ENCODE measurements at regions not wholly inside any gene's neighbourhood (a gene's known extent, or its start where the extent isn't known, plus 50 kb on each side); places are given as distances from the start of the nearest gene placed in this dataset.

DNA sequence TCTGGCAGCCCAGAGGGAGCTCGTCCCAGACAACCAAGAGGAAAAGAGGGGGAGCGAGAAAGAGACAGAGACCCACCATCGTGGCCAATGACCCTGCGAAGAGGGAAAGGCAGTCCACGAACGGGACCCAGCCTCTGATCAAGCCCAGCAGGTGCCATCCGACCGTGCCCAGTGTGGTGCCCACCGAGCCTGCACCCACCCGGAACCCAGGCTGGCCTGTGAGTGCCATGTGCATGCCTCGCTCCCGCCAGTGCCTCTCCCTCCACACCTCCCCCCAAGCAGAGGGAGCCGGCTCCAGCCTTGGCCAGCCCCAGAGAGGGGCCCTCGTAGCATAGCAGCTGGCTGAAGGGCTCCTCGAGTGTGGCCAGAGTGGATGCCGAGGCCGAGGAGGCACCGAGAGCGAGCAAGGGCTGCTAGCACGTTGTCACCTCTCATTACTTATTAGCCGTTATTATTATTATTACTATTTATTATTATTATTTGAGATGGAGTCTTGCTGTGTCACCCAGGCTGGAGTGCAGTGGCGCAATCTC is 130.7 kb upstream of the CHRM3 start:
- H3K9me3 Mint-ChIP-seq: peaks cover 4% of the 10 kb centered on the region
- no peak for DNase-seq (ENCODE audit: low spot score)
- H3K4me1 Mint-ChIP-seq (ENCODE audit: low read depth): no peaks in the 10 kb centered on the region

GRCh38 chr1:239254999-239255398 is 131.4 kb upstream of the CHRM3 start:
- intact Hi-C loops (cut with micrococcal nuclease): no loop called here
- Mint-ChIP-seq H3K4me3 (no peak overlapping the region), H3K9me3 (peaks cover 4% of the 10 kb centered on the region), H3K36me3 (ENCODE audit: low read depth) (no peaks in the 10 kb centered on the region), H3K27ac (no peak overlapping the region), H3K4me1 (ENCODE audit: low read depth) (no peaks in the 10 kb centered on the region), H3K27me3 (ENCODE audit: insufficient read depth) (no peaks in the 10 kb centered on the region)
- DNase-seq (ENCODE audit: low spot score): no peak

More for the DNA sequence above, 130.7 kb upstream of the CHRM3 start:
- Mint-ChIP-seq H3K36me3 (ENCODE audit: low read depth) (no peaks in the 10 kb centered on the region), H3K27ac (no peak overlapping the region), H3K4me3 (no peak overlapping the region), H3K27me3 (ENCODE audit: insufficient read depth) (no peaks in the 10 kb centered on the region)
- intact Hi-C loops (cut with micrococcal nuclease): no loop called here

DNA sequence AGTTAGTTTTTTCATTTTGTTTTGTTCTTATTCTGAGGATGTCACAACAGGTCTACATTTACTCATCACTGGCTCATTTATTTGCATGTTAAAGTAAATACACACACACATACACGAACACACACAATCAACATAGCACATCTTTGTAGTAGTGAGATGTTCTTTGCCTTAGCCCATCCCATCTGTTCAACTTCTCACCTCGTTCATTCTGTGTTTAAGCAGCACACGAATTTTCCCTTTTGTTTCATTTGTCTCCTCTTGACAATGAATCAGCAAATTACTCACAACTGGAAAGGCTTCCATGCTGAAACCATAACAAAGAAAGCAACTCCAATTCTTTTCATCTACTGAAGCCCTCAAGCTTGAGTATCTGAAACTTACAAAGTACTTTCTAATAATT is 133.3 kb upstream of the CHRM3 start:
- Mint-ChIP-seq H3K36me3 (ENCODE audit: low read depth) (no peaks in the 10 kb centered on the region), H3K9me3 (peaks cover 4% of the 10 kb centered on the region), H3K27ac (no peak overlapping the region), H3K4me1 (ENCODE audit: low read depth) (no peaks in the 10 kb centered on the region), H3K4me3 (no peak overlapping the region), H3K27me3 (ENCODE audit: insufficient read depth) (no peaks in the 10 kb centered on the region)
- intact Hi-C loops (cut with micrococcal nuclease): no loop called here
- no peak for DNase-seq (ENCODE audit: low spot score)

- Mint-ChIP-seq H3K27me3 (ENCODE audit: insufficient read depth) (no peaks in the 10 kb centered on the region), H3K9me3 (no peaks in the 10 kb centered on the region)
- DNase-seq (ENCODE audit: low spot score): no peak
Measured at GRCh38 chr1:239250353-239251035, 135.9 kb upstream of the CHRM3 start.

GRCh38 chr1:239247285-239247684 is 139.1 kb upstream of the CHRM3 start:
- no peaks in the 10 kb centered on the region for H3K4me1 Mint-ChIP-seq (ENCODE audit: low read depth)
- H3K36me3 Mint-ChIP-seq (ENCODE audit: low read depth): no peaks in the 10 kb centered on the region
- DNase-seq (ENCODE audit: low spot score): no peak
- H3K9me3 Mint-ChIP-seq: no peaks in the 10 kb centered on the region
- intact Hi-C loops (cut with micrococcal nuclease): no loop called here
- H3K27ac Mint-ChIP-seq: no peak overlapping the region
- no peaks in the 10 kb centered on the region for H3K27me3 Mint-ChIP-seq (ENCODE audit: insufficient read depth)
- H3K4me3 Mint-ChIP-seq: no peak overlapping the region

More at GRCh38 chr1:239250353-239251035, 135.9 kb upstream of the CHRM3 start:
- Mint-ChIP-seq H3K4me3 (no peak overlapping the region), H3K36me3 (ENCODE audit: low read depth) (no peaks in the 10 kb centered on the region), H3K27ac (no peak overlapping the region), H3K4me1 (ENCODE audit: low read depth) (no peaks in the 10 kb centered on the region)
- intact Hi-C loops (cut with micrococcal nuclease): no loop called here

DNA sequence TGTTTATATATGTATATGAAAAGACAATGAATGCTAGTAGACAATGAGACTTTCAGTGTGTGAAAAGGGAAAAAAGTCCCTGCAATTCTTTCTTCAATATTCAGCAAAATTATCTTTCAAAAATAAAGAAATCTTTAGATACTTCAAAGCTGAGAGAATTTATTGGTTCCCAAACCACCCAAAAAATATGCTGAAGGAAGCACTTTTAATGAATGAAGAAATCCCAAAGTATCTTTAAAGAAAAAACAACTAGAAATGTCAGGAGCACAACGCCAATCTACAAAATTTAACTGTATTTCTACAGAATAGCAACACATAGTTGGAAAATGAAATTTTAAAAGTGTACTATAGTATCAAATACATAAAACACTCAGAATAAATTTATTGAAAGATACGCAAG is 142.3 kb upstream of the CHRM3 start:
- no peaks in the 10 kb centered on the region for H3K27me3 Mint-ChIP-seq (ENCODE audit: insufficient read depth)
- no peaks in the 10 kb centered on the region for H3K36me3 Mint-ChIP-seq (ENCODE audit: low read depth)
- no peaks in the 10 kb centered on the region for H3K9me3 Mint-ChIP-seq
- no peak overlapping the region for H3K4me3 Mint-ChIP-seq
- H3K27ac Mint-ChIP-seq: no peak overlapping the region
- H3K4me1 Mint-ChIP-seq (ENCODE audit: low read depth): no peaks in the 10 kb centered on the region
- DNase-seq (ENCODE audit: low spot score): no peak
- intact Hi-C loops (cut with micrococcal nuclease): no loop called here

DNA sequence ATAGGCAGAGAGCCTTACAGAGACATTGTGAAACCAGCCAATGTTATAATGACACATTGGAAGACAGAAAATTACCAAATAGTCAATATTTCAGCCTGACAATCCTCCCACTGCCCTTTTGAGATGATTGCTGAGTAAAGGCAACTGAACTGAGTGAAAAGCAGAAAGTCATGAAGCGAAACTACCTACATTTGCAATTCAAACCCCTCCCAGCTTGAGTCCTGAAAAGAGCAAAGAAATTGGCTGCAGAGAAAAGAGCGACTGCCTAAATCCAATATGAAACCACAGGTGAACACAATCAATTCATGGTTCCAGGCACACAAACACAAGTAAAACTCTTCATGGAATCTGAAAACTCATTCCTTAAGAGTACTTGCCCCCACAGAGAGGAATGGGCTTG is 143.4 kb upstream of the CHRM3 start:
- intact Hi-C loops (cut with micrococcal nuclease): no loop called here

GRCh38 chr1:239242404-239242803 is 144.0 kb upstream of the CHRM3 start:
- no peaks in the 10 kb centered on the region for H3K27me3 Mint-ChIP-seq (ENCODE audit: insufficient read depth)
- intact Hi-C loops (cut with micrococcal nuclease): no loop called here
- DNase-seq (ENCODE audit: low spot score): no peak
- no peaks in the 10 kb centered on the region for H3K4me1 Mint-ChIP-seq (ENCODE audit: low read depth)
- no peaks in the 10 kb centered on the region for H3K36me3 Mint-ChIP-seq (ENCODE audit: low read depth)
- no peaks in the 10 kb centered on the region for H3K9me3 Mint-ChIP-seq
- H3K4me3 Mint-ChIP-seq: no peak overlapping the region
- no peak overlapping the region for H3K27ac Mint-ChIP-seq

More for the DNA sequence above, 143.4 kb upstream of the CHRM3 start:
- DNase-seq (ENCODE audit: low spot score): no peak
- H3K4me3 Mint-ChIP-seq: no peak overlapping the region
- no peaks in the 10 kb centered on the region for H3K27me3 Mint-ChIP-seq (ENCODE audit: insufficient read depth)
- no peaks in the 10 kb centered on the region for H3K9me3 Mint-ChIP-seq
- H3K36me3 Mint-ChIP-seq (ENCODE audit: low read depth): no peaks in the 10 kb centered on the region
- no peak overlapping the region for H3K27ac Mint-ChIP-seq
- H3K4me1 Mint-ChIP-seq (ENCODE audit: low read depth): no peaks in the 10 kb centered on the region

DNA sequence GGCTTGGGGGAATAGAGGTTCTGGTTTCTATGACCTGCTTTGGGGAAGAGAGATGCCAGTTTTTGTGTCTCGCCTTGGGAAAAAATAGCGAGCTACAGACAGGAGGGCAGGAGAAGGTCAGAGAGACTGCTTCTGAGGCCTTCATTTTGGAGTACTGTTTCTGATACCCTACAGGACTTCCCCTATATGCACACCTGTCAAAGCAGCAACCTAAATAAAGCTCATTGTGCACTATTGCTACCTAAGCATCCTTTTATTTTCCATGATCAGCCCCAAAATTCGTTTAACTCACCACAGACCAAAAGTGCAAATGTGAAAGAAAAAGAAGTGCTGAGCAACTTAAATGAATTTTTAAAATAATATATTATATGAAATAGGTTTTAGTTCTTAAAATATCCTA is 145.6 kb upstream of the CHRM3 start:
- no peaks in the 10 kb centered on the region for H3K27me3 Mint-ChIP-seq (ENCODE audit: insufficient read depth)
- DNase-seq (ENCODE audit: low spot score): no peak
- no peaks in the 10 kb centered on the region for H3K4me1 Mint-ChIP-seq (ENCODE audit: low read depth)

DNA sequence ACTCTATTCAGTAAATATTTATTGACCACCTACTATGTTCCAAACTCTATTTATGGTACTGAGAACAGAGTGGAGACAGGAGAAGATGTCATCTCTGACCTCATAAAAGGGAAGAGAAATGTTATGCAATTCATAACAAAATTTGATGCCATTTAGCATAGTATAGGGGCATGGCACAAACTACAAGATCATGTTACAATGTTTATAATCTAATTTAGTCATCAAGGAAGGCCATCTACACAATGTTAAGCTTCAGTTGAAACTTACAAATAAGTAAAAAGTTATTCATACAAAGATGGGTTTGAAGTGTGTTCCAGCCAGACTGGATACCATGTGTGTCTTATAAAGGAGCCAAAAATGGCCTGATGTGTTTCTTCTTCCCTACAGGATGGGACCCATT is 146.8 kb upstream of the CHRM3 start:
- no peak overlapping the region for H3K27ac Mint-ChIP-seq
- no peaks in the 10 kb centered on the region for H3K4me1 Mint-ChIP-seq (ENCODE audit: low read depth)
- intact Hi-C loops (cut with micrococcal nuclease): no loop called here
- no peaks in the 10 kb centered on the region for H3K27me3 Mint-ChIP-seq (ENCODE audit: insufficient read depth)
- H3K9me3 Mint-ChIP-seq: no peaks in the 10 kb centered on the region
- H3K4me3 Mint-ChIP-seq: no peak overlapping the region
- H3K36me3 Mint-ChIP-seq (ENCODE audit: low read depth): no peaks in the 10 kb centered on the region
- DNase-seq (ENCODE audit: low spot score): no peak

More for the DNA sequence above, 145.6 kb upstream of the CHRM3 start:
- Mint-ChIP-seq H3K9me3 (no peaks in the 10 kb centered on the region), H3K4me3 (no peak overlapping the region), H3K27ac (no peak overlapping the region), H3K36me3 (ENCODE audit: low read depth) (no peaks in the 10 kb centered on the region)
- intact Hi-C loops (cut with micrococcal nuclease): no loop called here

GRCh38 chr1:239237912-239238311 is 148.5 kb upstream of the CHRM3 start:
- Mint-ChIP-seq H3K36me3 (ENCODE audit: low read depth) (no peaks in the 10 kb centered on the region), H3K4me3 (no peak overlapping the region), H3K9me3 (no peaks in the 10 kb centered on the region), H3K27ac (no peak overlapping the region), H3K27me3 (ENCODE audit: insufficient read depth) (no peaks in the 10 kb centered on the region), H3K4me1 (ENCODE audit: low read depth) (no peaks in the 10 kb centered on the region)
- intact Hi-C loops (cut with micrococcal nuclease): no loop called here
- DNase-seq (ENCODE audit: low spot score): no peak

DNA sequence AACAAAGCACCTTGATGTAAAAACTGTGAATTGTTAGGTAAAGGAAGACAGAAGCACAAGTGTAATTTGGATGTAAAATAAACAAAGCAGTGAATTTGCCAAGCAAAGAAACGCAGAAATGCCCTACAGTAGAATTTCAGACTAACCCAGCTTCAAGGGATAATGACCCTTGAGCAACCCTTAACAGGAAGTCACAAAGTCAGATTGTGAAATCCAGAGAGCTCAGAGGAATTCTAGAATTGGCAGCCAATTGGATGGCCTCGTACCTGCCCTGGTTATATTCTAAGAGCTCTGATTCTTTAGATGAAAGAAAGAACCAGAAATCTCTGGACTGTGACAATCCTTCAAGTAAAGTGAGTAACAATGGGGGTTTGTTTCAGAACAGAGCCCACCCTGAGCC is 152.7 kb upstream of the CHRM3 start:
- no peak for DNase-seq (ENCODE audit: low spot score)
- H3K4me1 Mint-ChIP-seq (ENCODE audit: low read depth): no peaks in the 10 kb centered on the region
- H3K27ac Mint-ChIP-seq: no peak overlapping the region
- H3K4me3 Mint-ChIP-seq: no peak overlapping the region
- H3K36me3 Mint-ChIP-seq (ENCODE audit: low read depth): no peaks in the 10 kb centered on the region
- intact Hi-C loops (cut with micrococcal nuclease): no loop called here
- peaks cover 4% of the 10 kb centered on the region for H3K9me3 Mint-ChIP-seq
- H3K27me3 Mint-ChIP-seq (ENCODE audit: insufficient read depth): no peaks in the 10 kb centered on the region

DNA sequence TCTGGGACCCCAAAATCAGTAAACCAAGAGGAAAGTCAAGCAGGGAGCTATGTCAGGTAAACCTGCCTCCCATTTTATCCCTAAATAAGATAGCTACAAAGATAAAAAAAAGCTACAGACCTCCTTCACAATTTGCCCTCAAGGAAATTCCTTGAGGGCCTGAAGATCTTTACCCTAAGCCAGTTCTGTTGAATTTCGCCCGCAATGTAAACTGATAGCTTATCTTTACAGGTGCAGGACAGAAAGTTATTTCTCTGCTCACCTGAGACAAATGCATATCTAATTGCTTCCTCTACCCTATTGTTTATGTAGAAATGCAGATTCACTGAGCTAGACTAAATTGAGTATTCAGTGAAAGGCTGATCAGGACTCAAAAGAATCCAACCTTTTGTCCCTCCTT is 153.4 kb upstream of the CHRM3 start:
- intact Hi-C loops (cut with micrococcal nuclease): no loop called here
- Mint-ChIP-seq H3K4me3 (no peak overlapping the region), H3K27me3 (ENCODE audit: insufficient read depth) (no peaks in the 10 kb centered on the region), H3K4me1 (ENCODE audit: low read depth) (no peaks in the 10 kb centered on the region), H3K36me3 (ENCODE audit: low read depth) (no peaks in the 10 kb centered on the region), H3K9me3 (peaks cover 6% of the 10 kb centered on the region), H3K27ac (no peak overlapping the region)
- no peak for DNase-seq (ENCODE audit: low spot score)

GRCh38 chr1:239228451-239228850 is 157.9 kb upstream of the CHRM3 start:
- no peak overlapping the region for H3K4me3 Mint-ChIP-seq
- no peaks in the 10 kb centered on the region for H3K36me3 Mint-ChIP-seq (ENCODE audit: low read depth)
- DNase-seq (ENCODE audit: low spot score): no peak

More at GRCh38 chr1:239228451-239228850, 157.9 kb upstream of the CHRM3 start:
- Mint-ChIP-seq H3K9me3 (peaks cover 26% of the 10 kb centered on the region), H3K27ac (no peak overlapping the region), H3K4me1 (ENCODE audit: low read depth) (no peaks in the 10 kb centered on the region), H3K27me3 (ENCODE audit: insufficient read depth) (no peaks in the 10 kb centered on the region)
- intact Hi-C loops (cut with micrococcal nuclease): no loop called here
